NB4 (cell line): ENCODE measurements at regions not wholly inside any gene's neighbourhood (a gene's known extent, or its start where the extent isn't known, plus 50 kb on each side); places are given as distances from the start of the nearest gene placed in this dataset.

Experiments used
- DNase-seq: peaks from one replicate; pipeline ENCODE4 v3.0.0; 2010; ENCODE audit warnings: low read depth
- H3K4me3 ChIP-seq: one replicate; pipeline ENCODE4 v1.5.1; 2011; ENCODE audit warnings: mild to moderate bottlenecking, low read depth, low read length, moderate library complexity
- CTCF ChIP-seq: IDR thresholded peaks from one replicate; pipeline ENCODE4 v1.5.1; 2012; ENCODE audit warnings: low read depth, low read length
- MAX ChIP-seq: IDR thresholded peaks from 2 replicates; pipeline ENCODE4 v1.6.1; 2011; ENCODE audit warnings: low read depth, low read length
- MYC ChIP-seq: IDR thresholded peaks from 2 replicates; pipeline ENCODE4 v1.6.1; 2011; ENCODE audit warnings: low read depth, low read length
- POLR2A ChIP-seq: IDR thresholded peaks from 2 replicates; pipeline ENCODE4 v1.6.1; 2011; ENCODE audit warnings: mild to moderate bottlenecking; ENCODE audit not compliant: insufficient read length; ENCODE audit errors: extremely low read depth

- no peak for TF ChIP-seq MAX
- no peak for TF ChIP-seq CTCF
- no peak for TF ChIP-seq POLR2A
- no peak for TF ChIP-seq MYC
- H3K4me3 ChIP-seq, result no peak overlapping the region
- DNase-seq, result no peak
Observed at GRCh38 chr2:154587739-154588138, 110.8 kb upstream of the KCNJ3 start.

- TF ChIP-seq MAX (no peak), MYC (no peak)
- H3K4me3 ChIP-seq, result no peak overlapping the region
- no peak for DNase-seq
Observed at GRCh38 chr2:154588838-154589237, 109.7 kb upstream of the KCNJ3 start.

- DNase-seq, result no peak
- no peak overlapping the region for H3K4me3 ChIP-seq
- TF ChIP-seq MAX, result no peak
- TF ChIP-seq CTCF, result no peak
- TF ChIP-seq POLR2A, result no peak
- TF ChIP-seq MYC, result no peak
Observed at GRCh38 chr2:154589514-154589913, 109.0 kb upstream of the KCNJ3 start.

- DNase-seq, result no peak
- H3K4me3 ChIP-seq, result no peak overlapping the region
- TF ChIP-seq POLR2A, result no peak
- TF ChIP-seq MAX, result no peak
- no peak for TF ChIP-seq CTCF
- TF ChIP-seq MYC, result no peak
Observed at GRCh38 chr2:154591294-154591820, 107.1 kb upstream of the KCNJ3 start.

- TF ChIP-seq POLR2A (no peak), MAX (no peak), MYC (no peak), CTCF (no peak)
Observed at GRCh38 chr2:154599189-154599588, 99.3 kb upstream of the KCNJ3 start.

GRCh38 chr2:154600927-154601494 is 97.5 kb upstream of the KCNJ3 start:
- no peak for DNase-seq
- H3K4me3 ChIP-seq, result no peak overlapping the region
- TF ChIP-seq MYC (no peak), POLR2A (no peak), CTCF (no peak), MAX (no peak)

More at GRCh38 chr2:154599189-154599588, 99.3 kb upstream of the KCNJ3 start:
- no peak overlapping the region for H3K4me3 ChIP-seq
- DNase-seq, result no peak
